ENCODE measurements at regions not wholly inside any gene's neighbourhood (a gene's known extent, or its start where the extent isn't known, plus 50 kb on each side); places are given as distances from the start of the nearest gene placed in this dataset.

DNA sequence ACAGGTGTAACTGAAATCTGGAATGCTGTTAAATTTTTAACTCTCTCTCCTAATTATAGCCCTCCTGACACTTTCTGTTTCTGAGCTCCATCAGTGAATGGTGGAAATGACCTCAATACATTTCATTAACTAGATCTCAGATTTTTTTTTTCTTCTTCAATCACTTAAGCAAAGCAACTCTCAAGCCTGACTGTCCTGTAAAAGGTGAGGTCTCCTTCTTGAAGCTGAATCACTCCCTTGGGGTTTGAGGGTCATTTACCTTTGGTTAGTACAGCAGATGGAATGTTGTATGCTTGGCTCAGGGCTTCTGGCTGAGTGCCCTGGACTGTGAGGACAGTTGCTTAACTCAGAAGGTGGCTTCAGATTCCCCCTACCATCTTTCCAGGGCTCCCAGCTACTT is 518.7 kb downstream of the PTPRC start:
- TF ChIP-seq POU2F2 (IDR thresholded peaks at IDR 0.05; ENCODE audit: low read depth, low read length) (no peak), POLR2AphosphoS5 (IDR thresholded peaks at IDR 0.05; ENCODE audit: low read depth, low read length) (no peak), SPI1 (IDR thresholded peaks at IDR 0.05; ENCODE audit: low read depth, low read length) (no peak), POLR2A (IDR thresholded peaks at IDR 0.05; ENCODE audit: low read depth, low read length) (no peak), TAF1 (IDR thresholded peaks at IDR 0.05; ENCODE audit: low read depth, low read length) (no peak)
